VCaP (cell line): ENCODE measurements at regions not wholly inside any gene's neighbourhood (a gene's known extent, or its start where the extent isn't known, plus 50 kb on each side); places are given as distances from the start of the nearest gene placed in this dataset.

Experiments
- H3K27ac ChIP-seq: fragments of 450-650 bp; 2 replicates; pipeline ENCODE4 v1.5.1; 2017
- CTCF ChIP-seq: fragments of 450-650 bp; conservative IDR thresholded peaks from 2 replicates; pipeline ENCODE4 v1.5.1; 2017; ENCODE audit warnings: mild to moderate bottlenecking, moderate library complexity

DNA sequence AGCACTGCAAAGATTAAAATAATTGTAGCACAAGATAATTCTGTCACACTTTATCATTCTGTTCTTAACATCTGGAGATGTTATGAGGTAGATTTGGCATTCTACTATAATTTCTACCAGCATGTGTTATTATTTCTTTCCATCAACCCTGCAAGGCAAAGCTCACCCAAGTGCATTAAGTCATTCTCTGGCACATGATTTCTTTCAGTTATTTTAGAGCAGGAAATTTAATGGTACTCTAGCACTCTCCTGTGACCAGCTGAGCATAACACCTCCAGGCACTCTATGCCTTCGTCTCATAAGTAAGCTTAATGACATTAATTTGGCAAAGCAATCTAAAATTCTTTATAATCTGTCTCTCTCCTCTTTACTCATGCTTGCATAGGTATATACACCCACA, 300.2 kb upstream of the GPR149 start:
- H3K27ac ChIP-seq: 0 out of 2 replicates have a peak overlapping the region, but pooled peaks have one; percentile 12
- TF ChIP-seq CTCF: peak; percentile 81

DNA sequence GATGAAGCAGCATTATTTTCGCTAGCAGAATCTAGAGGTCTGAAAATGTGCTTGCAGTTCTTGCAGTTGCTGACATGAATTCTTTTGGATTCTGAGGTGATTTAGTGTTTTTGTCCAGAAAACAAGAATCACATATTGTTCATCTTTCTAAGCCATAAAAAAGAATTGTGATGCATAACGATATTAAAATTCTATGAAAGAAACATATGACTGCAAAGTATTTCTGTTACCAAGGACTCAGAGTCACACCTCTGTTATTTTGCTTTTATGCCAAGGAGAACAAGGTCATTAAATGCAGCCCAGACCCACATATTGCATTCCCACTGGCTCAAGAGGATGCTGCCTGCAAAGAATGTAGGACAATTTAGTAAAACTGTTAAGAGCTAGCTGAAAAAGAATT, 299.8 kb upstream of the GPR149 start:
- TF ChIP-seq CTCF: no peak
- 0 out of 2 replicates have a peak overlapping the region, but pooled peaks have one; percentile 12 for H3K27ac ChIP-seq

GRCh38 chr3:154728285-154728684, 298.3 kb upstream of the GPR149 start:
- H3K27ac ChIP-seq: no peak overlapping the region
- TF ChIP-seq CTCF: no peak

- no peak for TF ChIP-seq CTCF
Observed at GRCh38 chr3:154720921-154721320, 290.9 kb upstream of the GPR149 start.

GRCh38 chr3:154718053-154718452, 288.1 kb upstream of the GPR149 start:
- TF ChIP-seq CTCF: no peak
- H3K27ac ChIP-seq: peak overlapping the region; percentile 24

More at GRCh38 chr3:154720921-154721320, 290.9 kb upstream of the GPR149 start:
- H3K27ac ChIP-seq: no peak overlapping the region

GRCh38 chr3:154716170-154716569, 286.2 kb upstream of the GPR149 start:
- TF ChIP-seq CTCF: no peak
- no peak overlapping the region for H3K27ac ChIP-seq

- no peak for TF ChIP-seq CTCF
Observed at GRCh38 chr3:154708554-154708953, 278.6 kb upstream of the GPR149 start.

More at GRCh38 chr3:154708554-154708953, 278.6 kb upstream of the GPR149 start:
- no peak overlapping the region for H3K27ac ChIP-seq
